Type B pancreatic cell (in vitro differentiated cells): ENCODE measurements at regions not wholly inside any gene's neighbourhood (a gene's known extent, or its start where the extent isn't known, plus 50 kb on each side); places are given as distances from the start of the nearest gene placed in this dataset.

Source experiments
- DNase-seq: peaks from one replicate; pipeline ENCODE4 v3.0.0; 2021; ENCODE audit warnings: mixed read lengths; ENCODE audit not compliant: unreplicated experiment; ENCODE audit errors: extremely low spot score
- H3K27ac Mint-ChIP-seq: 2 replicates; pipeline ENCODE4 v1.8.0; 2021; ENCODE audit warnings: mild to moderate bottlenecking, mixed read lengths
- H3K27me3 Mint-ChIP-seq: 2 replicates; pipeline ENCODE4 v1.8.0; 2021; ENCODE audit warnings: mixed read lengths
- H3K36me3 Mint-ChIP-seq: 2 replicates; pipeline ENCODE4 v1.8.0; 2021; ENCODE audit warnings: mixed read lengths
- H3K4me1 Mint-ChIP-seq: one replicate; pipeline ENCODE4 v1.8.0; 2021; ENCODE audit warnings: mixed read lengths; ENCODE audit not compliant: unreplicated experiment
- H3K4me3 Mint-ChIP-seq: 2 replicates; pipeline ENCODE4 v1.8.0; 2021; ENCODE audit warnings: mild to moderate bottlenecking, mixed read lengths
- H3K9me3 Mint-ChIP-seq: 2 replicates; pipeline ENCODE4 v1.8.0; 2021; ENCODE audit warnings: mixed read lengths
- TF ChIP-seq, protein P1 (sequence below): fragments of 200-600 bp; sonication (generic); conservative IDR thresholded peaks from 2 replicates; pipeline ENCODE4 v1.5.0; 2021; ENCODE audit warnings: antibody characterized with exemption, mild to moderate bottlenecking

DNA sequence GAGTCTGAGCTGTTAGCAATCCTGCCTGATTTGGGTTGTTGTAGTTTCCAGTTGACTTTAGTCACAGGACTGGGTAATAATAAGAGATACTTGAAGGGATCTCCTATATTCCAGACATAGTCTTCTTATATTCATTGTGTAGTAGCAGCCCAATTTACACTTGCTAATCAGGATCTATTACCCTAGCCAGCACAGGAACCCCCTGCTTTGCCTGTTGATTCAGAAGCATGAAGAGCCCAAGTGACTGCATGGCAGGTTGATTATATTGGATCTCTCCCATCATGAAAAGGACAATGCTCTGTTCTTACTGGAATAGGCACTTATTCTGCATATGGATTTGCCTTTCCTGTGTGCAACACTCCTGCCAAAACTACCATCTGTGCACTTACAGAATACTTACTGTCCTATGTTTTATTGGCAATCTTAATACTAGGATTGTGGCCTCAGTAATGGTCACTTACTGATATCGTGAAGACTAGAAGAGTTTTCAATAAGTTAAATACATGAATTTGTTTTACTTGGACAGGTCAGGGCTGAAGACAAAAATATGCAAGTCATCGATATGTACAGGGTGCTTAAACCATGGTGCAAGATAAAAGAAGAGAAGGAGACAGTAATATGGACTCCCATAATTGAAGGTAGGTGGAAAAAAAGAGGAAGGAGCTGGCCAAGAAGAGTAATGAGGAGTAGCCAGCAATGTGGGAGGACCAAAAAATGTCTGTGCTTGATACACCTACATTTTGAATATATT, 304.1 kb downstream of the MCTP2 start:
- DNase-seq, result no peak
- no peak overlapping the region for H3K27ac Mint-ChIP-seq
- TF ChIP-seq, protein P1, sequence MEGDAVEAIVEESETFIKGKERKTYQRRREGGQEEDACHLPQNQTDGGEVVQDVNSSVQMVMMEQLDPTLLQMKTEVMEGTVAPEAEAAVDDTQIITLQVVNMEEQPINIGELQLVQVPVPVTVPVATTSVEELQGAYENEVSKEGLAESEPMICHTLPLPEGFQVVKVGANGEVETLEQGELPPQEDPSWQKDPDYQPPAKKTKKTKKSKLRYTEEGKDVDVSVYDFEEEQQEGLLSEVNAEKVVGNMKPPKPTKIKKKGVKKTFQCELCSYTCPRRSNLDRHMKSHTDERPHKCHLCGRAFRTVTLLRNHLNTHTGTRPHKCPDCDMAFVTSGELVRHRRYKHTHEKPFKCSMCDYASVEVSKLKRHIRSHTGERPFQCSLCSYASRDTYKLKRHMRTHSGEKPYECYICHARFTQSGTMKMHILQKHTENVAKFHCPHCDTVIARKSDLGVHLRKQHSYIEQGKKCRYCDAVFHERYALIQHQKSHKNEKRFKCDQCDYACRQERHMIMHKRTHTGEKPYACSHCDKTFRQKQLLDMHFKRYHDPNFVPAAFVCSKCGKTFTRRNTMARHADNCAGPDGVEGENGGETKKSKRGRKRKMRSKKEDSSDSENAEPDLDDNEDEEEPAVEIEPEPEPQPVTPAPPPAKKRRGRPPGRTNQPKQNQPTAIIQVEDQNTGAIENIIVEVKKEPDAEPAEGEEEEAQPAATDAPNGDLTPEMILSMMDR, result no peak
- H3K27me3 Mint-ChIP-seq, result peaks cover 7% of the 10 kb centered on the region
- H3K4me1 Mint-ChIP-seq, result peaks cover 4% of the 10 kb centered on the region
- H3K4me3 Mint-ChIP-seq, result no peak overlapping the region
- no peaks in the 10 kb centered on the region for H3K9me3 Mint-ChIP-seq
- no peaks in the 10 kb centered on the region for H3K36me3 Mint-ChIP-seq

DNA sequence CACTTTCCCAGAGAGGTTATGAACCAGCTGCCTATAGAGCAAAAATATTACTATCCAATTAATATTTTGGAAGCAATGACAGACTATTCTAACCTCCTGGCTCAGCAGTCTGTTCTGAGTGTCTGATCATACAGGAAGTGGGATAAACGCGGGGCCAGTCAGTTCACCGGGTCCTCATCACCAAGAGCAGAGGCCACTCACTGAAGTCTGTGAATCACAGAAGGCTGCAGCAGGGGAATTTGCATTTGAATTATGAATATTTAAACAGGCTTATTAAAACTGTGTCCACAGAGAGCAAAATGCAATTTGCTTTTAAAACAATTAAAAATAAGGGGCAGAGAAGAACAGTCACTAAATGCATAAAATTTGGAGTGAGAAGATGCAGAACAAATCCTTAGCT, 305.2 kb downstream of the MCTP2 start:
- TF ChIP-seq, protein P1, result no peak
- no peaks in the 10 kb centered on the region for H3K9me3 Mint-ChIP-seq
- peaks cover 3% of the 10 kb centered on the region for H3K27me3 Mint-ChIP-seq
- H3K4me1 Mint-ChIP-seq, result no peaks in the 10 kb centered on the region
- H3K4me3 Mint-ChIP-seq, result no peak overlapping the region
- no peaks in the 10 kb centered on the region for H3K36me3 Mint-ChIP-seq
- H3K27ac Mint-ChIP-seq, result no peak overlapping the region
- no peak for DNase-seq

DNA sequence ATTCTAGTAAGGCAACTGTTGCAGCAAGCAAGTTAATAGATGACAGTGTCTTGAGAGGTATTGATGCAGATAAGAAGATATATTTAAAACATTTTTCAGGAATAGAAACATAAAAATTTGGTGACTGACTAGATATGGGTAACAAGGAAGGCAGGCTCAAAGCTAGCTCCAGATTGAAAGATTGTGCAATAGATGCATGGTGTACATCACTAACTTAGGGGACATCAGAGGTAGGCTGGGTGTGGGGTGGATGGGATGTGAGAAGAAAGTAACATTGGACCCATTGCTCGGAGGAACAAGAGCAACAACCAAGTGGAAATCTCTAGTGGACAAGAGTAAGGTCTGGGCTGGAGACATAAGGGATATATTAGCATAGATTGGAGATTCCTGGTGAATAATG, 306.9 kb downstream of the MCTP2 start:
- no peak overlapping the region for H3K4me3 Mint-ChIP-seq
- TF ChIP-seq, protein P1, result no peak
- no peaks in the 10 kb centered on the region for H3K36me3 Mint-ChIP-seq
- no peak for DNase-seq
- H3K27me3 Mint-ChIP-seq, result peaks cover 3% of the 10 kb centered on the region
- no peak overlapping the region for H3K27ac Mint-ChIP-seq
- H3K4me1 Mint-ChIP-seq, result no peaks in the 10 kb centered on the region
- no peaks in the 10 kb centered on the region for H3K9me3 Mint-ChIP-seq

DNA sequence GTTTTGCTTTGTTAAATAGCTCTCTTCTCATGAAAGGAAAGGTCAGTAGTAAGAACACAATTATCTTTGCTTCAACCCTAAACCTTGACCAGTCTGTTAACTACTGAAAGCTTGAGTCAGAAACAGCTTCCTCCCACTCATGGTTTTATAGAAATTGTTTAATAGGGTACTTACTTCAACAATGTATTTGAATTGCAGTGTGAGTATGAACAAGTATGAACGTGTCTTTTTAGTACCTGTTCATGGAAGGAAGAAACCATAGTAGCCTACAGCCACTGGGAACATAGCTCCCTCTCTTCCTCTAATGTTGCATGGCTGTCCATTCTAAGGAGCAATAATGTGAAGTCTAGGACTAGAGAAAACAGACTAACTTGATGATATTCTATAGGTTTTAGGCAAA, 311.0 kb downstream of the MCTP2 start:
- H3K27ac Mint-ChIP-seq, result no peak overlapping the region
- no peaks in the 10 kb centered on the region for H3K9me3 Mint-ChIP-seq
- no peaks in the 10 kb centered on the region for H3K36me3 Mint-ChIP-seq
- peaks cover 3% of the 10 kb centered on the region for H3K27me3 Mint-ChIP-seq
- TF ChIP-seq, protein P1, result no peak
- no peak for DNase-seq
- no peaks in the 10 kb centered on the region for H3K4me1 Mint-ChIP-seq
- no peak overlapping the region for H3K4me3 Mint-ChIP-seq

DNA sequence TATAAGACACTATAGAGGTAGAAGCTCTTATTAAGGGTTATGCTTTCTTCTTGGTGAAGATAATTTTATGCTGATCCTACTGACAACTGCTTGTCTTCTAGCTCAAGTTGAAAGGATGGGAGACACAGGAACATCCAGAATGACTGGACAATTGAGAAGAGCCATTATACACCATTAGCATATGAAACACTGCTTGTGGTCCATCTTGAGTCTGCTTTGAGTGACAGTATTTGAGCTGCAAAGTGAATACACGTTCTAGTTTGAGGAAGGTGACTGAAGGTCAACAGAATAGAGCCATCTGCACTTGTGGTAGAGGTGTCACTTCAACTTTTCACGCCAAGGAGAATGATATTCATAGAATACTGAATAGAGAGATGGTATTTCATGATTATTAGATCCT, 315.4 kb downstream of the MCTP2 start:
- DNase-seq, result no peak
- Mint-ChIP-seq H3K27ac (no peak overlapping the region), H3K36me3 (no peaks in the 10 kb centered on the region), H3K9me3 (no peaks in the 10 kb centered on the region), H3K4me1 (no peaks in the 10 kb centered on the region), H3K4me3 (no peak overlapping the region), H3K27me3 (no peaks in the 10 kb centered on the region)
- TF ChIP-seq, protein P1, result no peak
